Smooth muscle cell of the brain vasculature (primary cell): ENCODE measurements at regions not wholly inside any gene's neighbourhood (a gene's known extent, or its start where the extent isn't known, plus 50 kb on each side); places are given as distances from the start of the nearest gene placed in this dataset.
"Not testable (repeated sequence)": the region's sequence is repeated elsewhere in the genome, so short reads cannot be mapped to it uniquely, and the experiment has no call there.

ENCODE experiments used
- DNase-seq: peaks from one replicate; pipeline ENCODE4 v3.0.0-alpha.2; 2012; ENCODE audit warnings: low read depth, low spot score

DNA sequence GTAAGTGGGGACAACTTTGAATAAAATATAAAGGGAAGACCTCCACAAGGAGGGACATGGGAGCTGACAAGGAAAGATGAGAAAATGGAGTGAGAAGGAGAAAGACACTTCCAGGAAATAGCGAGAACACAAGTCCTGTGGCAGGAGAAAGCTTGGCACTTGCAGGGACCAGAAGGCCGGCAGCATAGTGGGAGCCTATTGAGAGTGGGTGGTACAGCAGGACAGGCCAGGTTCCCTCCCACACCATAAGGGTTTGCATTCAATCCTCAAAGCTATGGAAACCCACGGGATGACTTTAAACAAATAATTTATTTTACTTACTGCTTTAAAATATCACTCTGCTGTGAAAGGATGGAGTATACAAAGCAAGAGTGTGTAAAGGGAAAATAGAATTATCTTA, 173.2 kb upstream of the ELL2 start:
- no peak for DNase-seq

DNA sequence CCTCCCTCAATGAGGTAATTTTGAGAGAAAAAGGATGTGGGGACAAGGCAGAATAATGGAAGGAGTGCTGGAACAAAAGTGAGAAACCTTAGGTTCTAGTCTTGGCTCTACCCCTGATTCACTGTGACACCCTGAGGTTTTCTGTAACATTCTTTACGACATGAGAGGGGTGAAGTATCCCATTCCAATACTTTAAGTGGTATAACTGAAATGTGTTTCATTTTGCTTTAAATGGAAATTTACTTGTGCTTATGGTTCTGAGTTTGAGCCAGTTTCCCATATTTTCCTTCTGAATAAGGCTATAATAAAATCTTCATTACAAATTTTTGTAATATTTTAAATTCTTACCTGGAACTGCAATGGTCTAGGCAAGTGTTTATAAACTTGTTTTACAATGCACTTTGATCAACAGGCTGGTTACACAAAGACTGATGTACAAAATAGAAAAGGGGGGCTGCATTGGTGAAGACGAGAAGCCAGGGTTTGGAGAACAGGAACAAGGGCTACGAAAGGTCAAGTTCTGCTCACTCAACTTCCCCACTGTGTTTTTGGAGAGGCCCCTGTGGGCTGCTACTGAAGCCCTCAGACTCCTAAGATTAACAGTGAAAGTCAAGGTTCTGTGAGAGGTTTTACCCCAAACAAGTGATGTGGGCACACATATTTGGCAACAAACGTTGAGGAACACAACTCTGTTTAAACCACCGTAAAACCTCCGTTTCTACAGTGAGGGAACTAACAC, 171.9 kb upstream of the ELL2 start:
- no peak for DNase-seq

DNA sequence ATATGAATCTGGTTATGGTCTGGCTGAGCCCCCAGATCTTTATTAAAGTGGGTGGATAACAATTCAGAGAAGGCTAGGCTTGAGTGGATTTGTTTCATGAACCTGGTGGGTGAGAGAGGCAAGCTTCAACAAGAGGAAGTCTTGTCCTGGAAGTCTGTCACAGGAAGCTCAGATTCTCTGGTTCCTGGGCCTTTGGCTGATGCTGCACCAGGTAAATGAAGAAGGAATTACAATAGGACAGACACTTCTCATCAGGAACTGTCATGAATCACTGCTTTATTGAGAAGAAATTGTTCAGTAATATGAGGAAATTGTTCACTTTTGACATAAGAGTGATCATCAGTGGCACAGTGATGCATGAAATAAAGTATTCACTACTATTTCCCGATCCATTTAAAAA, 167.6 kb upstream of the ELL2 start:
- DNase-seq = no peak

DNA sequence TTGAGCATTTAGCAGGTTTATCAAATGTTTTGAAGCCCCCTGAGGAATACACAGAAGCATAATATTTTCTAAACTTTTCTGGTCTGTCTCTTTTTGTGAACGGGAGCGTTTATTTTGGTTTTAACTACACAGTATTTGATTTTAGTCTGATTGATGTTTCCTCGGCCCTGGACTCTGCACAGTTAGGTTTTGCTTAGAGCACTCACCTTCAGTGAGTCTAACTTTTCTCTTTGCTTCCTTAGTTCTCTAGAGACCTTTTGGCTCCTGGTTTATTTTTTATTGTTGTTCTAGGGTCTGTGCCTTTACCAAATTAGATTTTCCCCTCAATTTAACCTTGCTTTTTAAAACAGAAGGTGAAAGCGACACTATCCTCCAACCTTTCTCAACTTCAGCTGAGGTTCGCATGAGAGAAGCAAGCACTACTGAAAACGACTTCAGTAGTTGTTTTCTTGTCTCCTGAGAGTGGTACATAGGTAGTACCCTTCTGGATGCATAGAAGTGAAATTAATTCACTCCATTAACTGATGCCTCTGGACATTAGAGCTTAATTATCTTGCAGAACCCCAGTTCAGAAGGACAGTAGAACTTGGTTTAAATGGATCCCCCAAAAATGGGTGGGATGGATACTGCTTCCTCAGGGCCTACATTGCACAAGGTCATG, 166.7 kb upstream of the ELL2 start:
- no peak for DNase-seq

GRCh38 chr5:96127538-96127937, 165.9 kb upstream of the ELL2 start:
- DNase-seq = no peak

GRCh38 chr5:96125231-96125891, 163.7 kb upstream of the ELL2 start:
- DNase-seq = no peak

DNA sequence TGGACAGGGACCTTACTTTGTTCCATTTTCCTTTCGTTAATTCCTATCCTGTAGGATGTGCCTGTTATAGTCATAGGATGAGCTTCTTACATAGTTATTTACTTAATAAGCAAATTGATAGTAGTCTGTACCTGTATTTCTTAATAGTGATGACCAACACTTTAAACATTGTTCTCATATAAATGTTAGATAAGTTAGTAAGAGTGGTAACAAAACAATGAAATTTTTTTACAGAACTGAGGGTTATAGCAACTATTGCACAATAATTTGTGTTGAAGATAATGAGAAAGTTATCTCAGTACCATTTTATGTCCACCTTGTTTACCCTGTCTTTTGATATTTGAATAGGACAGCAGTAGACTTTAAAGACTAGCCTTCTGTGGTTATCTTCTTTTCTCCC, 162.9 kb upstream of the ELL2 start:
- no peak for DNase-seq

DNA sequence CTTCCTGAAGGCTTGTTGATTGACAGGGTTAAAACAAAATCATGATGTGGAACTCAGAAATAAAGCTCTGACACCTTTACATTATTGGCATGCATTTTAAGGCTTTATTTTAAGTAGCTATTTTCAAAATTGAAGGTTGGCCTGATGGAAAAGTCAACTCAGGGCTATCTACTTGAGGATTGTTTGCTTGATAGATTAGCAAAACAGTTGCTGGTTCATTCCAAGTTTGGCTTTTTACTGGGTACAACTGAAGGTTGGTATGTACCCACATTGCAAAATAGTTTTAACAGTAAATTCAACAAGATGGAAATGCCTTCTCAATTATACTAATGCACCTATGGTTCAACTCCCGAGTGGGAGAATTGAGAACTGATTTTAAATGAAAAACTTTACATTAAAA, 161.8 kb upstream of the ELL2 start:
- DNase-seq = no peak

GRCh38 chr5:96121364-96121763, 159.7 kb upstream of the ELL2 start:
- DNase-seq = no peak

GRCh38 chr5:96120120-96120519, 158.5 kb upstream of the ELL2 start:
- DNase-seq = no peak

GRCh38 chr5:96117771-96118651, 156.4 kb upstream of the ELL2 start:
- no peak for DNase-seq

DNA sequence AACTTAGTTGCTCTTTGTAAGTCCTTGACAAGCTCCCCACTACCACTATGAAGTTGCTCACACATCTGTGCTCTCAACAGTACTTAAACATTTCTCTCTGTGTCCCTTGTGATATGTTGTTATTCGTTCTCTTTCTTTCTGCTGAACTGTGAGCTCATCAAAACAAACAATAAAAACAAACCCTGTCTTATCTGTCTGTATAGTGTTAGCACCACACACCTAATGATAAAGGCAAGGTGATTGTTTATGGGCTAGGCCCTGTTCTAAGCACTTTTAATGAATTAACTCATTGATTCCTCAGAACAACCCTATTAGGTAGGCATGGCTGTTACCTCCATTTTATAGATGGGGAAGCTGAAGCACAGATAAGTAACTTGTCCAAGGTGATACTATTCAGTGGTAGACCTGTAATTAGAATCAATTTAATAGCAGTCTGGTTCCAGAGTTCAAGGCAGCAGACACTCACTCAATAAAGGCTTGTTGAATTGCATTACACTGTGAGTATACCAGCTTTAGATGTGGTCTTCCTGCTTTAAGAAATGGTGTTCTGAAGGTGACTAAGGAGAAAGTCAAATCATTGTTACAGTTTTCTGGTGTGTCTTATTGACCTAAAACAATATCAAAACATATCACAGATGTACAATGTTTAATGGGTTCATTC, 153.6 kb upstream of the ELL2 start:
- no peak for DNase-seq

GRCh38 chr5:96114736-96115135, 153.1 kb upstream of the ELL2 start:
- no peak for DNase-seq

DNA sequence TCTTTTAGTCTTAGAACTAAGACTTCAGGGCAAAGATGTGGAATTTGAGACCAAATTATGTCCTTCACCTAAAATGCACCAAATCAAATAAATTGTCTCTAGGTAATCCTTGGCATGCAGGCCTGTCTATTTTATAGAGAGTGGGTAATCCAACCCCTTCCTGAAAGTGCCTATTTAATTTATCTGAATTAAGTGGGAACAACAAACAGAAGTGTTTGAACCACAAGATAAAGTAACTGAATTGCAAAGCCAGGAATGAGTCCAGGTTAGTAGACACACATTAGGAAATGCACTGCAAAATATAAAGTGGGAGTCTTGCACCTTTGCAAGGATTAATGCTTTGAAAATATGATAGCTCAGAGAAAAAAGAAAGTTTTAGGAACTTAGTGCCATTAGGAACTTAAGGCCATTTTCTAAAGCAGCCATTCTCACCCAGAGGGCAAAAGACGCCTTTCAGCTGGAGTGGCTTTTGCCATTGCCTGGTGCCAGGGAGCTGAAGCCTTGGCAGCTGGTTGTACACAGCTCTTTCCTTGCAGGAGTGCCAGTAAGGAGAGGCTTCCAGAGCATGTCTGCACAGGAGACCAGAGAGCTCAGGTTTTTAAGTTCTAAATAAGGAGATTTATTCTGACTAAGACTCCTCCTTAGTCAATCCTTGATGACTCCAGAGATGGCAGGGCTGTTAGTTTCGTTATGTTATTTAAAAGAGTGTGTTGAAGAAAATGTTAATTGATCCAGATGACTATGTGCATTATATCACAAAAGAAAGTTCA, 151.7 kb upstream of the ELL2 start:
- DNase-seq = no peak

- DNase-seq = no peak
These were observed 151.1 kb upstream of the ELL2 start for GRCh38 chr5:96112703-96113102.

- DNase-seq = no peak
These were observed 150.5 kb upstream of the ELL2 start for GRCh38 chr5:96112123-96112670.

DNA sequence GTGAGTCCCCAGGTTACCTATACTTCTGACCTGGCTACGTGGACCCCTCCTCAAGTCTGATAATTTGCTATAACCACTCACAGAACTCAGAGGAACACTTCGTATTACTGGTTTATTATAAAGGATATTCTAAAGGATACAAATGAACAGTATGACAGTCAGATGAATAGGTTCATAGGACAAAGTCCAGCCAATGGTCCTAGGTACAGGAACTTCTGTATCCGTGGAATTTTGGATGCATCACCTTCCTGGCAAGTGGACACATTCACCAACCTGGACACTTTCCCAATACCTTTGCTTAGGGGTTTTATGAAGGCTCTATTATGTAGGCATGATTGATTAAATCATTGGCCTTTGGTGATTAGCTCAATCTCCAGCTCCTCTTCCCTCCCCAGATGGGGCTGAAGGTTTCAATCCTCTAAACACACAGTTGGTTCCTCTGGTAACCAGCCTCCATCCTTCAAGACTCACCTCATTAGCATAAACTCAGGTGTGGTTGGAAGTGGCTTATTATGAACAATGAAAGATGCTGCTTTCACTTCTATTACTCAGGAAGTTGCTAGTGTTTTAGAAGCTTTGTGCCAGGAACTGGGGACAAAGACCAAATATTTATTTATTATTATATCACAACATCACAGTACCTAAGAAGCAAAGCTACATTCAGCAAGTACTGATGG, 149.6 kb upstream of the ELL2 start:
- DNase-seq = no peak

GRCh38 chr5:96110300-96110699, 148.6 kb upstream of the ELL2 start:
- DNase-seq = no peak

- DNase-seq = not testable (repeated sequence)
These were observed 147.0 kb upstream of the ELL2 start for GRCh38 chr5:96108629-96109028.

DNA sequence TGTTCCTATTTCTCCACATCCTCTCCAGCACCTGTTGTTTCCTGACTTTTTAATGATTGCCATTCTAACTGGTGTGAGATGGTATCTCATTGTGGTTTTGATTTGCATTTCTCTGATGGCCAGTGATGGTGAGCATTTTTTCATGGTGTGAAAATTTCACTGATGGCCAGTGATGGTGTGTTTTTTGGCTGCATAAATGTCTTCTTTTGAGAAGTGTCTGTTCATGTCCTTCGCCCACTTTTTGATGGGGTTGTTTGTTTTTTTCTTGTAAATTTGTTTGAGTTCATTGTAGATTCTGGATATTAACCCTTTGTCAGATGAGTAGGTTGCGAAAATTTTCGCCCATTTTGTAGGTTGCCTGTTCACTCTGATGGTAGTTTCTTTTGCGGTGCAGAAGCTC, 142.2 kb upstream of the ELL2 start:
- not testable (repeated sequence) for DNase-seq
